ENCODE measurements at regions not wholly inside any gene's neighbourhood (a gene's known extent, or its start where the extent isn't known, plus 50 kb on each side); places are given as distances from the start of the nearest gene placed in this dataset.

- no peak for ATAC-seq
- no peak for DNase-seq
- intact Hi-C loops (cut with DNase I), result no loop called here
- no peak overlapping the region for H3K27ac ChIP-seq
- WGBS (ENCODE audit: insufficient coverage, low coverage, low lambda C conversion rate, missing lambda C conversion rate), result 85% methylated on average over 4 of the region's 7 CpGs
- no peak overlapping the region for H3K4me3 ChIP-seq
- TF ChIP-seq POLR2A (IDR thresholded peaks at IDR 0.05), result no peak
- TF ChIP-seq, protein P1, sequence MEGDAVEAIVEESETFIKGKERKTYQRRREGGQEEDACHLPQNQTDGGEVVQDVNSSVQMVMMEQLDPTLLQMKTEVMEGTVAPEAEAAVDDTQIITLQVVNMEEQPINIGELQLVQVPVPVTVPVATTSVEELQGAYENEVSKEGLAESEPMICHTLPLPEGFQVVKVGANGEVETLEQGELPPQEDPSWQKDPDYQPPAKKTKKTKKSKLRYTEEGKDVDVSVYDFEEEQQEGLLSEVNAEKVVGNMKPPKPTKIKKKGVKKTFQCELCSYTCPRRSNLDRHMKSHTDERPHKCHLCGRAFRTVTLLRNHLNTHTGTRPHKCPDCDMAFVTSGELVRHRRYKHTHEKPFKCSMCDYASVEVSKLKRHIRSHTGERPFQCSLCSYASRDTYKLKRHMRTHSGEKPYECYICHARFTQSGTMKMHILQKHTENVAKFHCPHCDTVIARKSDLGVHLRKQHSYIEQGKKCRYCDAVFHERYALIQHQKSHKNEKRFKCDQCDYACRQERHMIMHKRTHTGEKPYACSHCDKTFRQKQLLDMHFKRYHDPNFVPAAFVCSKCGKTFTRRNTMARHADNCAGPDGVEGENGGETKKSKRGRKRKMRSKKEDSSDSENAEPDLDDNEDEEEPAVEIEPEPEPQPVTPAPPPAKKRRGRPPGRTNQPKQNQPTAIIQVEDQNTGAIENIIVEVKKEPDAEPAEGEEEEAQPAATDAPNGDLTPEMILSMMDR (IDR thresholded peaks at IDR 0.05), result no peak
- H3K4me1 ChIP-seq, result no peaks in the 10 kb centered on the region
- H3K27me3 ChIP-seq, result no peaks in the 10 kb centered on the region
- no peaks in the 10 kb centered on the region for H3K9me3 ChIP-seq
- no peaks in the 10 kb centered on the region for H3K36me3 ChIP-seq
Observed at GRCh38 chr2:47311764-47312490, 57.2 kb upstream of the EPCAM start.

GRCh38 chr2:47310801-47311560, 58.1 kb upstream of the EPCAM start:
- peak in 2 of 4 donors; percentile 25 for ATAC-seq
- Histone ChIP-seq H3K4me3 (no peak overlapping the region), H3K27ac (no peak overlapping the region), H3K36me3 (no peaks in the 10 kb centered on the region), H3K9me3 (no peaks in the 10 kb centered on the region), H3K27me3 (no peaks in the 10 kb centered on the region), H3K4me1 (no peaks in the 10 kb centered on the region)
- DNase-seq, result no peak
- 41% methylated on average over 3 of the region's 13 CpGs for WGBS (ENCODE audit: insufficient coverage, low coverage, low lambda C conversion rate, missing lambda C conversion rate)
- intact Hi-C loops (cut with DNase I), result no loop called here
- TF ChIP-seq, protein P1 (IDR thresholded peaks at IDR 0.05), result no peak
- TF ChIP-seq POLR2A (IDR thresholded peaks at IDR 0.05), result no peak

DNA sequence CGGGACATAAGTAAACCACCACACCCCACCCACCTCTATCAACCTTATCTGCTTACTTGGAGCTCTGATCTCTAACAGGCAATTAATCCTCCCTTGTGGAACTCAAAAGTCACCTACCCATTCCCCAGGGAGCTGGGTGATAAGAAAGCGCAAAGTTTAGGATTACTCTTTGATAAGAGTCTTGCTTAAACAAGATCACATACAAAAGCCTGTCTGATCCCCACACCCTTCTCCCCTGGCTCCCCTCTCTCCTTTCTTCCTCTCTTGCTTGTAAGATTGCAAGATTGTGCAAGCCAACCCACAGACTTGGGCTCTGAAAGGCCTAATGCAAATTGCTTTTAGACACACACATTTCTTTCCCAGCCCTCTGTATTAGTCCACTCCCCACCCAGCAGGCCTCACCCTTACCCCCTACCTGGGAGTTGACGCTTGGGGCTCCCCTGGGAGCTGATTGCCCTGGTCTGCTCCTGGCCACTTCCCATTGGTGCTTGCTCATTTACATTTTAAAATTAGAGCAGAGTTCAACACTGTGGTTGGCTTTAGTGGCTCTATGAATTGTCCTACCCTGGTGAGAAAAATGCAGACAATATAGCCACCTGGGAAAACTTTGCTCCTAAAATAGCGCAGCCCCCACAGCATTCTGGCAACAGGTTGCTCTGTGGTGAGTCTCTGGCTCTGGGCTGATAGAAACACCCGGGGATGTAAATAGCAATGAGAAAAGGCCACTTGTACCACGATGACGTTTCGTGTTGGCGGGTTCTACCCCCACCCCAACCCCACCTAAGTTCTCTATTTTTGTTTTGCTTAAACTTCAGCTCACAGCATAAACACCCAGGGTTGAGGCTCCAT, 58.9 kb upstream of the EPCAM start:
- Histone ChIP-seq H3K4me3 (no peak overlapping the region), H3K9me3 (no peaks in the 10 kb centered on the region), H3K27ac (peak overlapping the region in 1 of 3 donors; percentile 13), H3K27me3 (no peaks in the 10 kb centered on the region), H3K4me1 (no peaks in the 10 kb centered on the region), H3K36me3 (no peaks in the 10 kb centered on the region)
- DNase-seq (no peak), ATAC-seq (peak; percentile 33 to 43 (median 36))
- TF ChIP-seq, protein P1 (IDR thresholded peaks at IDR 0.05), result no peak
- no peak for TF ChIP-seq POLR2A (IDR thresholded peaks at IDR 0.05)
- intact Hi-C loops (cut with DNase I), result no loop called here
- WGBS (ENCODE audit: insufficient coverage, low coverage, low lambda C conversion rate, missing lambda C conversion rate), result 50% methylated on average over 5 of the region's 9 CpGs

GRCh38 chr2:47309472-47309951, 59.6 kb upstream of the EPCAM start:
- 85% methylated on average over 2 of the region's 5 CpGs for WGBS (ENCODE audit: insufficient coverage, low coverage, low lambda C conversion rate, missing lambda C conversion rate)
- DNase-seq (no peak), ATAC-seq (no peak)
- Histone ChIP-seq H3K27me3 (no peaks in the 10 kb centered on the region), H3K4me1 (no peaks in the 10 kb centered on the region), H3K36me3 (no peaks in the 10 kb centered on the region), H3K9me3 (no peaks in the 10 kb centered on the region), H3K4me3 (no peak overlapping the region), H3K27ac (no peak overlapping the region)
- TF ChIP-seq POLR2A (IDR thresholded peaks at IDR 0.05), result no peak
- TF ChIP-seq, protein P1 (IDR thresholded peaks at IDR 0.05), result no peak
- intact Hi-C loops (cut with DNase I), result no loop called here

Data from right lobe of liver (tissue), 6 donors.